COLO668 (cell line): ENCODE measurements at regions not wholly inside any gene's neighbourhood (a gene's known extent, or its start where the extent isn't known, plus 50 kb on each side); places are given as distances from the start of the nearest gene placed in this dataset.
"Not testable (repeated sequence)": the region's sequence is repeated elsewhere in the genome, so short reads cannot be mapped to it uniquely, and the experiment has no call there.

Experiments used
- DNase-seq: peaks from one replicate; lab custom pipeline; 2025; ENCODE audit not compliant: unreplicated experiment; lab: John Stamatoyannopoulos, UW

DNA sequence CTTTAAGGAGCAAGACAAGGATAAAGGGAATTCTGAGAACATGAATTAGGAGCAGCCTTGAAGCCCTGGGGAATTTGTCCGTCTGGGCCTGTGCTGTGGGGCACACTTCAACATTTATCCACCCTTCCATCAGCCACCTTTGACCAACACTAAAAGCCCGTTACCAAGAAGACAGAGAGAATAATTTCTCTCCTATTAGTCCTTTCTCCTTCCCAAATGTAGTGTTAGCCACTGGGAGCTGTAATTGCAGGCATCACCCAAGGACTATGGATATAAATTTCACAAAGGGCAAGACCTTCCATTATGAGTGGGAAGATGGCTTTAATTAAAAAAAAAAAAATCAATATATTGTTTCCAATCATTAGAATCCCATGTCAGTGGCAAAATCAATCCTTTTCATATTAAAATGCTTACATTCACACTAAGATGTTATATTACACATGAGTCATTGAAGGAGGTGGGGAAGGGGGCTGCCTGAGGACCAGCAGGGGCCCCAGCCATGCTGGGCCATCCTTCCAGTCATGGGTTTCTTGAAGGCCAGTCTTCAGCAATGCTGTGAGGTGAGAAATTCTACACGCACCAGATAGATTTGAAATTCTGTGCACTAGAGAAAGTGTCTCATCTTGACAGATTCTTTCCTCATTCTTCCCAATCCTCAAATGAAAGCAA, 292.5 kb upstream of the NRP1 start:
- no peak for DNase-seq

- DNase-seq, result no peak
Observed at GRCh38 chr10:33623669-33624068, 289.2 kb upstream of the NRP1 start.

GRCh38 chr10:33621101-33621500, 286.6 kb upstream of the NRP1 start:
- DNase-seq, result no peak

- no peak for DNase-seq
Observed at GRCh38 chr10:33618196-33618595, 283.7 kb upstream of the NRP1 start.

GRCh38 chr10:33617381-33618080, 283.1 kb upstream of the NRP1 start:
- DNase-seq, result no peak

DNA sequence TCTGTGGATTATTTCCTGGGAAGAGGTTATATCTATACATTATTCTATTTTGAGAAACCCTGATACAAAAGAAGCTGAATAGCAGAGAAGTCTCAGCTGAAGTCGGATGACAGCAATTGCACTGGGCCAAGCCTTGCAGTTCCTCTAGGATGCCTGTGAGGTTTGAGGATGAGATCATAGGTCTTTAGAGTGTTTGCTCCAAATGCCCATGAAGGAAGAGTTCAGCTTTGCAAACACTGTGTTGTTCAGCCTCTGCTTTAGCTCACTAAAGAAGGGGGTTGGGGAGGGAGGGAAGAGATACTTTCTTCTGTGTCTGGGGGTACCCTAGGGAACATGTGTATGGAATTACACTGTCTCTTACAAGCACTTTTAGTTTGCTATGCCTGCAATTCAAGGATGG, 282.5 kb upstream of the NRP1 start:
- no peak for DNase-seq

GRCh38 chr10:33612551-33612950, 278.1 kb upstream of the NRP1 start:
- no peak for DNase-seq

DNA sequence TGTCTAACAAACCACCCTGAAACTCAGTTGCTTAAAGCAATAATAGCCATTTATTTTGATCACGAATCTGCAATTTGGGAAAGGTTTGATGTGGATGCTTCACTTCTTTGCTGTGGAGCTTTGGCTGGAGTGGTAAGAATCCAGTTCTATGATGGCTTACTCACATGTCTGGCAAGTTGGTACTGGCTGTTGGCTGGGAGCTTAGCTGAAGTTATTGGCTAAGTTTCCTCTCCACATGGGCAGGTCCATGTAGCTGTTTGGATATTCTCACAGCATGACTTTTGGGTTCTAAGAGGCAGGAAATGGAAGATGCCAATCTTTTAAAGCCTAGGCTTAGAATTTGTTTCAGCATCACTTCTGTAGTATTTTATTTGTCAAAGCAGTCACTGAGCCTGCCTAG, 277.6 kb upstream of the NRP1 start:
- no peak for DNase-seq

DNA sequence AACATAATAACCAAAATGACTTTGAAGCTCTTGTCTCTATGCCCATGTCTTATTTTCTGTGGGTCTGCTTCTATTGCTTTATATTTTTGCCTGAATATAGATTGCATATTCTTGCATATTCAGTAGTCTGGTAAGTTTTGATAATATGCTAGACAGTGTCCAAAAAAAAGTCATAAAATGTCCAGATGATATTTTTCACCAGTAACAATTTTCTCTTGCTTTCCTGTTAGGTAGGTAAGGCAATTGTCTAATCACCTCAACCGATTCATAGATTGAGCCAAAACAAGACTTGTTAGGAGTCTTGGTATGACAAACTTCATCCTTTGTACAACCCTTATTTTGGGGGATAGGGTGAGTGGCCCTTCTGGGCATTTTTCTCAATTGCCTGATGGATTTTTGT, 277.0 kb upstream of the NRP1 start:
- no peak for DNase-seq

DNA sequence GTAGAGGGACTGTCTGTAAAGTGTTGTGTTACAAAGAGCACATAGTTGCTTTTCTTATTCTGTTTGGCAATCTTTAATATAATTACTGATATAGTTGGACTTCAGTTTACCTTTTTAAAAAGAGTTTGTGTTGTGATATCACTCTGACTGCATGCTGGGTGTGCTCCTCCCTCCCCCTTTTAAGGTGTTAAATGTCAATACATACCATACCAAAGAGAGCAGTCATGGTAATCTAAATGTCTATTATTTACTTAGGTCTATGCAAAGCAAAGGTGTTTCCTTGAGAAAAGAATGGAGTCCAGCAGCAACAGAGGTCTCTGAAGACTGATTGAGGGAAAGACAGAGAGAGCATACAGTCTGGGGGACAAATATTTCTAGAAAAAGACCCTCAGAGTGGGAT, 275.1 kb upstream of the NRP1 start:
- DNase-seq, result no peak

GRCh38 chr10:33602278-33602677, 267.8 kb upstream of the NRP1 start:
- no peak for DNase-seq

DNA sequence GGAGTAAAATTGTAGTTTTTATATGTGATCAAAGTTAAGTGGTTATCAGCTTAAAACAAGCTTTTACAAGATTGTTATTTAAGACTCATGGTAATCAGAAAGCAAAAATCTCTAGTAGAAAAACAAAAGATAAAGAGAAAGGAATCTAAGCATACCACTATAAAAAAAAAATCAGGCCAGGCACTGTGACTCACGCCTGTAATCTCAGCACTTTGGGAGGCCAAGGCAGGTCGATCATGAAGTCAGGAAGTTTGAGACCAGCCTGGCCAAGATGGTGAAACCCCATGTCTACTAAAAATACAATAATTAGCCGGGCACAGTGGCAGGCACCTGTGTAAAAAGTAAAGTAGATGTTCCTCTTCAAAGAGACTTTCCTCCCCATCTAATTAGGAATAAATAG, 265.9 kb upstream of the NRP1 start:
- DNase-seq, result no peak

GRCh38 chr10:33596422-33596821, 262.0 kb upstream of the NRP1 start:
- DNase-seq, result no peak

- DNase-seq, result no peak
Observed at GRCh38 chr10:33594475-33594874, 260.0 kb upstream of the NRP1 start.

DNA sequence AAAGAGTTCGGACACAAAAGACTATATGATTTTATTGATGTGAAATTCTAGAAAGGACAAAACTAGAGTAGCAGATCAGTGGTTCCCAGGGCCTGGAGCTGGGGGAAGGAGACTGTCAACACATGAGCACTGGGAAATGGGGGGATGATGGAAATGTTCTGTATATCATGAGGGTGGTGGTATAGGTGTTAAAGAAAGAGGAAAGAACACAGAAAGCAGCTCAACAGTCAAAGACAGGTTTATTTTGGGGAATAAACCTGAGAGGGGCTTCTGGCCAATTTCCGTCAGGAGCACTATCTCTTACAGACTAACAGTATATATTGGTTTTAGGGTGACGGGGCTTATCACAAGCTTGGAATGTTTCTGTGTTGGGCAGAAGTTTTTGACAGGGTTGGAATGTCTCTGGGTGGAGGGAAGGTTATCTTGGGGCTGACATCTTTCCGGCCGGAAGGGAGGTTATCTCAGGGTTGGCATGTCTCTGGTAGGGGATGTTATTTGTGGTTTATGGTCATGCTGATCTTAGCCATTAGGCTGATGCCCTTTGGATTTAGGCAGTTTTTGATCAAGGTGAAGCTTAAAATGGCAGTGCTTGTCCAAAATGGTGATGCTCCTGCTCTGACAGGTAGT, 254.6 kb upstream of the NRP1 start:
- DNase-seq, result no peak

DNA sequence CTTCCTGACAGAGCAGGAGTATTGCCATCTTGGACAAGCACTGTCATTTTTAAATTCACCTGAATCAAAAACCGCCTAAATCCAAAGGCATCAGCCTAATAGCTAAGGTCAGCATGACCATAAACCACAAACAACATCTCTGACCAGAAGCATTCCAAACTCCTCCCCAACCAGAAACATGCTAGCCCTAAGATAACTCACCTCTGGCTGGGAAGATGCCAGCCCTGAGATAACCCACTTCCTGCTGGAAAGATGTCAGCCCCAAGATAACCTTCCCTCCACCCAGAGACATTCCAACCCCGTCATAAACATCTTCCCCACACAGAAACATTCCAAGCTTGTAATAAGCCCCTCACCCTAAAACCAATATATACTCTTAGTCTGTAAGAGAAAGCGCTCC, 250.1 kb upstream of the NRP1 start:
- not testable (repeated sequence) for DNase-seq

DNA sequence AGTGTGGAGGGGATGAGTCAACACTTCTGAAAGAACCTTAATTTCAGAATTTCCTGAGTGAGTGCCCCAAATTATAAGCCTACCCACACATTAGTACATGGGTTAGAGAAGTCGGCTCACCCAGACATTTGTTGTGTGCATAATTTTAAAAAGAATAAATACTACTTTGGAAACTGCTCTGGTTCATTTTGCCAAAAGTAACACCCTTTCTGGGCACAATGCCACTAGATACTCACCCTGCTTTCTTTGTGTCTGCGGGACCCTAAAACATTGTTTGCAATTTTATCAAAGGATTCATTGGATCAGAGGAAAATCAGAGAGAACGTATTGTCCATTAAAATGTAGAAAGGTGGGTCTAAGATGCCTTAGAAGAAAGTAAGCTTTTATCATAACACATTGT, 245.5 kb upstream of the NRP1 start:
- no peak for DNase-seq

DNA sequence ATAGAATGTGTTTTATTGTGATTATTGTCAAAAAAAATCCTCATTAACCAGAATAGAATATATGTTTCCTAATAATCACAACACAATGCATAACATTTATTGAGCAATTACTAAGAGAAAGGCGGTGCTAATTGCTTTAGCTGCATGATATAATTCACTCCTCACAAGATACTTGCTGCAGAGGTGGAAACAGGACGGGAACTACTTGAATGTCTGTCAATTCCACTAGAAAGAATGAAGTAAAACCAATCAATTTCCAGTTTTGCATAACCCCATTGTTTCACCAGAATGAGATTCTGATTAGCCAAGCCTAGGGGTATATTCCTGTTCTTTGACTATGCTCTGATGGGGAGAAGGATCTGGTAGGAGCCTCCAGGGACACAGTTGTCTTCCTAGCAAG, 239.1 kb upstream of the NRP1 start:
- no peak for DNase-seq

DNA sequence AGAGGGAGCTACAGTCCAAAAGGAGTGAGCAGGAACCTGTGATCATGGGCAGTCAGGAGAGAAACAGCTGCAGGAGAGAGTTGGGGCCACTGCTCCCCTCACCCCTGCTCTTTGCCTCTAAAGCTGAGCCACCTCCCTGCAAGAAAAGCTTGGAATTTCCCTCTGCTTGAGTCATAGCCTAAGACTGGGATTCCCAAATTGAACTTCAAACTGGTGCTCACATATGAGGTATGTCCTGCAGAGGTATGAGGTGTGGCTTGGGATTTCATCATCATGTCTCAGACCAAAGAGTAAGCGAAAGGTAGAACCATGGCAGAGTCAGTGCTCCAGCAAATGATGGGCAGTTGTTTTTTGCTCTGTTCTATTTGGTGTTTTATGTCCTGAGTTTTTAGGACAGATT, 237.1 kb upstream of the NRP1 start:
- no peak for DNase-seq

DNA sequence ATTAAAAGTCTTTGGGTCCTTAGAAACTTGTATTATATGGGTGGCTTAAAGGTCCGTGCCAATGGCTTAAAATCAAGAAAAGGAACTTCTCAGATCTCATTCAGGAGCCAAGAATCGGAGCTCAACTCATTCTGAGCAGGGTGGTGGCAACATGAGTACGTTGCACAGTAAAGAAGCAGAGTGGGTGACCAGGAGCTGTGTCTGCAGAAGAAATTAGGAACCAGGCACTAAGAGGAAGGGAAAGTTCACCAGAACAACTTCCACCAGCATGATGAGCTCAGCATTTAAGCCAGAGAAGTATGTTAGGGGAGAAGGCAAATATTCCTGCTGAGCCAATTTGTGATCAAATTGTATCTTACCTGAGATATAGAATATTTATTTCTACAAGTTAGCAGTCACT, 236.0 kb upstream of the NRP1 start:
- no peak for DNase-seq

DNA sequence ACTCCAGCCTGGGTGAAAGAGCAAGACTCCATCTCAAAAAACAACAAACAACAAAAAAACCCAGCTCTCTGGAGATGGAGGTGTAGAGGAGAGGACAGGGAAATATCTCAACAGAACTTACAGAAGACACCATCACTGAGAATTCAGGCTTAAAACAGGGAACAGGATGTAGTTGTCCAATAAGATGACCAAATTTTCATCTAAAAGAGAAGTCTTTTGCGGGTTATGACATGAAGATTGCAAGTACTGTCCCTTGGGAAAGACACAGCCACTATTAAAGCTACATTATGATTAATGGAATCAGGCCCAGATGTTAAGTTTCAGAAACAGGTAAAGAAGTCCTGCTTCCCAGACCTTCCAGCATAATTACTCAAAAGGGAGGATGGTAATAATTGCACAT, 235.2 kb upstream of the NRP1 start:
- DNase-seq, result no peak

DNA sequence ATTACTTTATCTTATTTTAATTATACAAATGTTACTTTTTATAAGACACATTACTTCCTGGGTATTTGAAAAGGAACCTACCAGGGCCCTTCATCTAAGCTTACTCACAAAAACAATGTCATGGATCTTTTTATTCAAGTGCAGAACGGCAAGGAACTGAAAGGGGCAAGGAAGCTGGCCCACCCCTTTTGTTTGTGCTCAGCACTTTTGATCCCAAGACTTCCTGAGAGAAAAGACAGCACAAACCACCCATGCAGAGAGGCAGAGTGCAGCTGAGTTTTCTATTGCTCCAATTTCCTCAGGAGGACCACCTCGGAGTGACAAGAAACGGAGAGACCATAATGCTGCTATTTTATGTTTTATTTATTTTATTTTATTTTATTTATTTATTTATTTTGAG, 232.0 kb upstream of the NRP1 start:
- DNase-seq, result no peak

DNA sequence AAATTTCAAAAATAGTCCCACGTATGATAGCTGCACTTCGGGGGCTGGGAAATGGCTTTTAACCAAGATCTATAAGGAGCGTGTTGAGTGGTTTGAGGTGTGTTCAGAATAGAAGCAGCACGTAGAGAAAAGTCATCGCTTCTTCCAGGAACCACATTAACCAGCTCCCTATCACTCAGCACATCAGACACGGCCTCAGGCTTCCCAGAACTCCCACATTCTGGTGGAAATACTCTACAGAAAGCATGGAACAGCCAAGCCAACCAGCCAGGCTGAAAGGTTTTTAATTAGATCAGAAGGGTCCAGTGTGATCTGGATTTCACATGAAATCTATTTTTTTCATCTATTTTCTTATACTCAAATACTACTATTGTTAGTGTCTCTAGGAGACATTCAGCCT, 231.5 kb upstream of the NRP1 start:
- no peak for DNase-seq
